HFF-Myc (cell line): ENCODE measurements at regions not wholly inside any gene's neighbourhood (a gene's known extent, or its start where the extent isn't known, plus 50 kb on each side); places are given as distances from the start of the nearest gene placed in this dataset.

ENCODE experiments used
- DNase-seq: peaks from one replicate; pipeline ENCODE4 v3.0.0-alpha.2; 2011; ENCODE audit warnings: low read depth; ENCODE audit errors: extremely low read depth
- H3K4me3 ChIP-seq: replicated peaks from 2 replicates; pipeline ENCODE4 v1.5.1; 2011; ENCODE audit warnings: low read depth, mild to moderate bottlenecking, control low read depth, low read length
- TF ChIP-seq, protein P1 (sequence below): IDR thresholded peaks from 2 replicates; pipeline ENCODE4 v1.5.1; 2012; ENCODE audit warnings: mild to moderate bottlenecking, low read depth, low read length, control low read depth; ENCODE audit errors: missing control alignments

DNA sequence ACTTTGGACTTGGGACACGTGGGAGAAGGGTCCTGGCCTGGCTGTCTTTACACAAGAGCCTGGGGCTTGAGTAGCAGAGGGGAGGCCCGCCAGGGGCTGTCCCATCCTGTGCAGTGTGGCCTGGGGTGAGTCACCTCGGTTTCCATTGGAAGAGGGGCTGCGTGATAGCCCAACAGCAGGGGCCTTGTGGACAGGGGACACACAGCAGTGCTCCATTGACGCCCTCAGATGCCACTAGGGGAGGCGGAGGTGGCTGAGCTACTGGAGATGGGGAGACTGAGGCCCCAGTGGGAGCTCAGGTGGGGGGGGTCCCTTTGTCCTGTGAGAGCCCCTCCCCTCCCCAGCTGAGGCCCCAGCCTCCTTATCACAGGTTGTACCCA lies 50.0 kb upstream of the RNU6ATAC start:
- TF ChIP-seq, protein P1, sequence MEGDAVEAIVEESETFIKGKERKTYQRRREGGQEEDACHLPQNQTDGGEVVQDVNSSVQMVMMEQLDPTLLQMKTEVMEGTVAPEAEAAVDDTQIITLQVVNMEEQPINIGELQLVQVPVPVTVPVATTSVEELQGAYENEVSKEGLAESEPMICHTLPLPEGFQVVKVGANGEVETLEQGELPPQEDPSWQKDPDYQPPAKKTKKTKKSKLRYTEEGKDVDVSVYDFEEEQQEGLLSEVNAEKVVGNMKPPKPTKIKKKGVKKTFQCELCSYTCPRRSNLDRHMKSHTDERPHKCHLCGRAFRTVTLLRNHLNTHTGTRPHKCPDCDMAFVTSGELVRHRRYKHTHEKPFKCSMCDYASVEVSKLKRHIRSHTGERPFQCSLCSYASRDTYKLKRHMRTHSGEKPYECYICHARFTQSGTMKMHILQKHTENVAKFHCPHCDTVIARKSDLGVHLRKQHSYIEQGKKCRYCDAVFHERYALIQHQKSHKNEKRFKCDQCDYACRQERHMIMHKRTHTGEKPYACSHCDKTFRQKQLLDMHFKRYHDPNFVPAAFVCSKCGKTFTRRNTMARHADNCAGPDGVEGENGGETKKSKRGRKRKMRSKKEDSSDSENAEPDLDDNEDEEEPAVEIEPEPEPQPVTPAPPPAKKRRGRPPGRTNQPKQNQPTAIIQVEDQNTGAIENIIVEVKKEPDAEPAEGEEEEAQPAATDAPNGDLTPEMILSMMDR: no peak
- H3K4me3 ChIP-seq: no peak overlapping the region
- DNase-seq: no peak

DNA sequence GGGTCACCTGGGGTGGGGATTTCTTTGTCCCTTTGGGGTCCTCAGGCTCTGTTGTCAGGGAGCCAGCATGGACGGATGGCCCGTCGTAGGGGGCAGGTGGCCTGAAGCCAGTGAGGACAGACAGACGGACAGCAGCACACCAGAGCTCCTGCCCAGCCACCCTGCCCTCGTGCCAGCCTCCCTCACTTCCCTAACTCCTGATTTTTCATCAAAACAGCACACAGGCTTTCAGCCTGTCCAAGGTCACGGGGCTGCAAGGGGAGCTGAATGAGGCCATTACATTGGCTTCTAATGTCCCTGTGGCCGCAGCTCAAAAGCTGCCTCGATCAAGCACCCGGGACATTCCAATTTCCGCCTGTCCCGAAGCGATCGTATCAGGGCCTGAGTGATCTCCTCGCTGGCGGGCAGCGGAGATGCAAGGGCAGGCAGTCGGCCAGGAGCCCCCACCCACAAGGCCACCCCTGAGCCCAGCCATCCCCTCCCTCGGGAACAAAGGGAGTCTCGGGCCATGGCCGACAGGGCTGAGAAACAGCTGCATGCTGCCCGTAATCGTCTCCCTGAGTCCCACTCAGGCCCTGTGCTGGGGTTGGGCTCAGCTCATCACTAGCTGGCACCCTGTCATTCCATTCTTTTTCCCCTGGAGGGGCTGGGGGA lies 50.5 kb upstream of the RNU6ATAC start:
- DNase-seq: no peak
- H3K4me3 ChIP-seq: no peak overlapping the region
- TF ChIP-seq, protein P1: no peak

DNA sequence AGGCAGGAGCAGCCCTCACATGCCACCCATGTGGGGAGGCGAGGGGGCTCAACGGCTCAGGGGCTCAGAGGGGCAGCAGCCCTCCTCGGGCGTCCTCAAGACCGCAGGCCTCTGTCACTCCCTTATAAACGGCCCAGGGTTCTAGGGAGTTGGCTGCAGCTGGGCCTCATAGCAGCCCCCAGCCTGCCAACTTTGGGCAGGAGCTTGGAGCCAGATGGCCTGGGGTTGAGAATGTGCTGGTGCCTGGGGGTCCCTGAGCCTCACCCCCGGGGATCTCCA lies 51.0 kb upstream of the RNU6ATAC start:
- DNase-seq: no peak
- H3K4me3 ChIP-seq: no peak overlapping the region
- TF ChIP-seq, protein P1: no peak

DNA sequence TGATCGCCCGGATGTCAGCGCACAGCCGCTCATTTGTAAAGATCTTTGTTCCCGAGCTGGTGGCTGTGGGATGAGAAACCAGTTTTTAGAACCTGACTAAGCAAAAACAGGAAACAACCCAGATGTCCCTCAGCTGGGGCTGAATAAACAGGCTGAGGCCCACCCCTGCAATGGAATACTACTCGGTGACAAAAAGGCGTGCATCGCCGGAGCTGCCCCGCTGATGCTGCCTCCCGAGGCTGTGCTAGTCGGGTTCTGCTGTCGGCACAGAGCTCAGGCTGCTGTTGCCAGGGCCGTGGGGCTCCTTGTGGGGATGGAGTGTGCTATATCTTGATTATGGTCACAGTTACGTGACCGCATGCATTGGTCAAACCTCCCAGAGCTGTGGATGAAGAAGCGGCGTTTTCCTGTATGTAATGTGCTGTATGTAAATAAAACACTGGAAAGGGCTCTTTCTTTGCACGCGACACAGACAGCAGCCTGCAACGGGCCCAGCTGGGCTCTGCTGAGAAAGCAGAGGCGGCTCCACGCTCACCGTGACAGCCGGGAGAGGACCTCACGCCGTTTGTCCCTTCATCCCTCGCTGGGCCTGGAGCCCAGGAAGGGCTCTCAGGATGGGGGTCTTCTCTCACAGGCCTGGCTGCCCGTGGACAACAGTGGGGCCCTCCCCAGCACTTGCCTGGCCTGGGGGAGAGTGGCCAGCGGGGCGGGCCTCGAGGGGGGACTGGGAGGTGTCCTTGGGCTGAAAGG lies 51.5 kb upstream of the RNU6ATAC start:
- TF ChIP-seq, protein P1: no peak
- DNase-seq: peak; percentile 74
- H3K4me3 ChIP-seq: no peak overlapping the region

DNA sequence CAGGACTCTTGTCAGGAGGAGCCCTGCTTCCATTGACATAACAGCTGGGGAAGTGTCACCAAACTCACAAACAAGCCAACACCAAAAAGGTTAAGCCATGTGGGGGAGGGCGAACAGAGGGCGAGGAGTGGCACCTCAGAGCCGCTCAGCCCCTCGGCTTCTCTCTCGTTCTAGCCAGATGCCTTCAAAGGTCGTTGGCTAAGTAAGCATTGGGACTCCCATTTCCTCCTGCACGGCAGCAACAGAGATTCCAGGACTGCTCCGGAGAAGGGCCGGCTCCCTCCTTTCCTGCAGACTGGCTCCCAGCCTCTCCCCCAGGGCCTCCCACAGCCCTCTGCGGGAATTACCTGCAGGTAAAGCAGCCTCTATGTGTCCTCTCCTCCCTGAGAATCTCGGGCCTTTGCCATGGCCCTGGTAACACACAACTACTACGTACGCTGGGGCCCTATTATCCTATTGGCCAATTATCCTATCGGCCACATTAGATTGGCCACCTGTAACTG lies 52.1 kb upstream of the RNU6ATAC start:
- TF ChIP-seq, protein P1: no peak
- no peak overlapping the region for H3K4me3 ChIP-seq
- DNase-seq: no peak

DNA sequence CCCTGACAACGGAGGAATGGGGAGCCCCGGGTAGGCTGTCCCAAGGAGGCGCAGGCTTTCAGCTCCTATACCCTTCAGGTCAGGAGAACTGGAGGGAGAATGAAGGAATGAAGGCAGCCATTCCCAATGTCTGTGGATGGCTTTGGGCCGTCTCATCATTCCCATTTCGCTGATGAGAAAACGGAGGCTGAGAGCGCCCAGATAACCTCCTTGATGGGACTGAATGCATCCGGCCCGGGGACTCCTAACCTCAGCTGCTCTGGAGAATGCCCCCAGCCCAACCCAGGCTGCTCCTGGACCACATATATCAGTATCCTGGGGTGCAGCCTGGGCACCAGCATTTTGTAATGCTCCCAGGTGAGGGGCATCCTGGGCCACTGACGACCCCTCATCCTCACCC lies 52.6 kb upstream of the RNU6ATAC start:
- H3K4me3 ChIP-seq: no peak overlapping the region
- DNase-seq: no peak
- TF ChIP-seq, protein P1: no peak
